Hematopoietic multipotent progenitor cell treated with erythropoietin and hydrocortisone succinate and interleukin-3 and kit ligand, for 8 days (in vitro differentiated cells): ENCODE measurements at regions not wholly inside any gene's neighbourhood (a gene's known extent, or its start where the extent isn't known, plus 50 kb on each side); places are given as distances from the start of the nearest gene placed in this dataset.

Source experiments
- DNase-seq: peaks from one replicate; pipeline ENCODE4 v3.0.0-alpha.2; 2015

DNA sequence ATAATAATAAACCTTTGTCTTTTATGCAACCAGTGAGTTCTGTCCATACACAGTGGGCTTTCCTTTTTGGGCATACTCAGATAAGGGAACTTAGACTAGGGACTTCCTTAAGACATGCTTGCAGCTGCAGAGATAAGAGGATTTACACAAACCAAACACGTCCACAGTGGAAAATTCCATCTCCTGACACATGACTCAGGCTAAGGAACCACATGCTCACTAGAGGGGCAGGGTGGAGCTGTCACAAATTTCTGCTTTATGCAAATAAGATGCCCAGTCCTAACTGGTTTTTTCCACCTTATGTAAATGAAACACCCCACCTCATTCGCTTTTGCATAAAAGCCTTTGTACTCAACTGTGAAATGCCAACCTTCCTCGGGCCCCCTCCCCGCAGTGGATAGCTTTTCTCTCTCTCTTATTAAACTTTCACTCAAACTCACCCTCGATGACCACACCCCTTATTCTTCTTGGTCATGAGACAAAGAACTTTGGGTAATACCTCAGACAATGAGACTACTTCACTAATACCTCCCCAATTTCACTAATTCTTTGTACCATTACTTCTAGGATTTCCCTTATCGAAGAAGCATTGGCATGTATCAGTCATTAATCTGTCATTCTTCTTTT, 170.3 kb upstream of the FTMT start:
- DNase-seq: peak; percentile 81

DNA sequence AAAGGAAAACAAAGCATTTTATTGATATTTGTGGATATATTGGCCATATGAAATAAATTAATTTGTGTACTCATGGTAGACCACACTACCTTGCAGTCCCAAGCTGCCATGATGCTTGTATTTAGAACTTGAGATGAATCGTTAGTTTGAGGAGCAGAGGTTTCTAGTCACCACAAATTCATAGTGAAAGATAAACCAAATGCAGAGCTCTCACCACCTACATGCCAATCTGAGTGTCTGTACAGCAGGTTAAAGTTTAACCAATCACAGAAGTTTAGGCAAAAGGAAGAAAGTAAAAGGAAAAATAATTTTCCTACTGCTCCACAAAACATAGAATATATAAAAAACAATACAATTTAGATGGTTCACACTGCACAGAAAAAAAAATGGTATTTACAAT, 163.6 kb upstream of the FTMT start:
- no peak for DNase-seq

DNA sequence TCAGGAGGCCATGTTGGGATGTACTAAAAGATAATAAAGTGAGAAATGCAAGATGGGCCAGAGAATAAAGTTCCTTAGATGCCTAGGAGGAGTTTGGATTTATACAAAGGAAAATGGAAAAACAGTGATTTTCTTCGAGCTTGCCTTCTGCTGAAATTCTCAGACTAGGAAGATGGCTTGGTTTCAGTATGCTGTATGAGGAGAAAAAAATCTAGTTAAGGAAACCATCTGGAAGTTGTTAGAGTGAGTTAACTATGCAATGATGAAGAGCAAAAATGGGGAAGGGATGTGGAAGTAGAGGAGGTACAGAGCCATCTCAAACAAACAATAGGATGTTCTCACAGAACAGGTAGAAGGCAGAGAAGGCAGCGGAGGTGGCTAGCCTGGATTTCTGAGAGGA, 162.9 kb upstream of the FTMT start:
- no peak for DNase-seq

DNA sequence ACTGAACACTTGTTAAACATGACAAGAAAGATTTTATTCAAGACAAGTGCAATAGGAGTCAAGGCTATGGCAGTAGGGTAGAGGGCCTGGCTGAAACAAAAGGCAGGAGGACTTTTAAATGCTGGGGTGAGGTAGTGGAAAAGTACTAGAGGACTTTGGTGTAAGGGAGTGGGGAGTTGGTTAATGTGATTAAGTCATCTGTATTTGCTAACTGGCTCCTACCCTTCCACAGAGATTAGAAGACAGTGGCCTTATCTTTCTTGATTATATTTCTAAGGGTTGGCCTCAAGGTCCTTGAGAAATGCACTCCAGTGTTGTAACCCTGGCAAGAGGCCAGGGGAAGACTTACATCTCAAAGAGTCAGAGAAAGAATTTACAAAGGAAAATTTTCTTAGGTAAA, 160.2 kb upstream of the FTMT start:
- peak; percentile 88 for DNase-seq

DNA sequence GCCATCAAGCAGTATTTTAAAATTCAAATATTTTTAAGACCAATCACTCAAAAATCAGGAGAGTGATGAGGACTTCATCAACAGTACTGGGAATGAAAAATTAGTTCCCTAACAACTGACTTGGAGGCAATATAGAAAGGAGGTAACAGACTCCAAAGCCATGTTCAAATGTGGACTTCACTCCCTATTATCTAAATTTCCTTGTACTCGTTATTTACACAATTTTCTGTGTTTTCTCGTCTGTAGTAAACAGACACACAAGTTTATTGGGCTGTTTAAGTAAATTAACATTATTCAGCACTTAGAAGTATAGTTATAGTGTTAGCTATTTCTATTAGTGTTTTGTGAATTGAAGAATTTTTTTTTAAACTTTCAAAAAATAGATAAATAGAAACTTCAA, 159.5 kb upstream of the FTMT start:
- no peak for DNase-seq

DNA sequence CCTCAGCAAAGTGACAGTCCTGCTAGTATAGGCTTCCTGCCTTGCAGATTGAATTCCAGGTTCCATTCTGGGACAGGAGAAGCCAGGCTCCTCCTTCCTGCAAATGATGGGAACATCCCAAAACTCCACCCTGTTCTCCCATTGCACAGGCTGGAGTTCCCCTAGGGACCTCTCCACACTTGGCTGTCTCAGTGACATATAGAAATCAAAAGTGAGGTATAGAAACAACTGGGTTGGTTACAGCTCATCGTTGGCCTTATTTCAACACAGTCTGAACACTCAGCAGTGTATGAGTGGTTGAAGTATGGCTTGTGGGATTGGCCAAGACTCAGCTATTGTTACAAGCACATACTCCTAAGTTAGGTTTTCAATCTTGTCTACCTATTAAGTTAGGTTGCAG, 157.8 kb upstream of the FTMT start:
- no peak for DNase-seq

DNA sequence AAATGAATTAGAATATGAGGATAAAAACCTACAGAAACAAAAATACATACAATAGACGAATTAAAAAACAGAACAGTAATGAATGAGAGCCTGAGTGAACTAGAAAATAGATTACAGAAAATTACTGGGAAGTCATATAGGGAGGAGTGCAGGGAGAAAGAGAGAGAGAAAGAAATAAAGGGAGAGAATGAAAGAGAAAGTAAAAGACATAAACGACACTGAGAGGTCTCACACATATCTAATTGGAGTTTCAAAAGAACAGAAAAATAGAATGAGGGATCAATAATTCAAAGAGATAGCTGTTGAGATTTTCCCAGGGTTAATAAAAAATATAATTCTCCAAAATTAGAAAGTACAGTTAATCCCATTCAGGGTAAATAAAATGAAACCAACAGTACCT, 156.4 kb upstream of the FTMT start:
- no peak for DNase-seq

DNA sequence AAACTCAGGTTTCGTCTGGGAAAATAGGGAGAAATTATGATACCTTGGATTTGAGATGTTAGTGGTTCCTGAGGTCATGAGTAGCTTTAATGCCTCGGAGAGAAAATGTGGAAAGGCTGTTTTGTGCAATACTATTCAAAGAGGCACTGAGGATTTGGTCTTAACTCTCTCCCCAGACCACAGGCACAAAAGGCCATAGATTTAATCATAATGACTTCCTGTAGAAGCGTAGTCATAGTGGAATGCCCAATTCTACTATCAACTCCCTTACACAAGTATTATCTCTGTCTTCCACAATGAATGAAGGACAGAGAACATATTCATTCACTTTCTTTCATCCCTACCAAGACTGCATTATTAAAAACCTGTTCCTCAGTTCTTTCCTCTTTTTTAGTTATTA, 153.0 kb upstream of the FTMT start:
- peak; percentile 48 for DNase-seq

DNA sequence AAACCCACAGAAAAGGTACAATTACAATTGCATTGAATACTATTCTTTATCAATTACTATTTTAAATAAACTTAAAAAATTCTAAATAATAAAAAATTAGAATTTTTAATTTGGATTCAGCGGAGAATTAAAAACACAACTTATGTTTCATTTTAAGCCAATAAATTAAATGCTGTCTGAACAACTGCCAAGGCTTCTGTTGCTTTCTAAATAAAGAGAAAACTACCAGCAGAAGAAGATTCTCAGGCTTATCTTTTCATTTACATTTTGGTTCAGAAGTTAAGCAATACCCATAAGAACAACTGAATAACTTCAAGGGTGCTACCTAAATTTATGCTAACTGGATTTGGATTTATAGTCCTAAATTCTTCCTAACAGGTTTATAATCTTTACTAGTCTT, 150.0 kb upstream of the FTMT start:
- DNase-seq: no peak

DNA sequence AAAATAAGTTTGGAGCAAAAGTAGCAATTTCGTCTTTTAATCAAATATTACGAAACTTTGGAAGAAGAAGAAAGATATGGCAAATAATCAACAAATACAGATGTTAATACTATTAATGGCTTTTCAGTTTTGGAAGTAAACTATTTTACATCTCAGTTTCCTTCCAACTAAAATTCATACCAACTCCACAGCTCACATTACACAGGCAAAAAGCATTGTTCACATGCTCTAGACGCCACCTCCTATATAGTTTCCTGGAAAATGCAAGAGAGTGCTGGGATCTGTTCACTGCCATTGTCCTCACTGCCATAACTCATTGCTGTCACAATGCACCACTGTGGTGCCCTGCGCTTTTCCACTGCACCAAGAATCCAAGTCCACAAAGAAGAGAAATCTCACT, 149.0 kb upstream of the FTMT start:
- DNase-seq: no peak

DNA sequence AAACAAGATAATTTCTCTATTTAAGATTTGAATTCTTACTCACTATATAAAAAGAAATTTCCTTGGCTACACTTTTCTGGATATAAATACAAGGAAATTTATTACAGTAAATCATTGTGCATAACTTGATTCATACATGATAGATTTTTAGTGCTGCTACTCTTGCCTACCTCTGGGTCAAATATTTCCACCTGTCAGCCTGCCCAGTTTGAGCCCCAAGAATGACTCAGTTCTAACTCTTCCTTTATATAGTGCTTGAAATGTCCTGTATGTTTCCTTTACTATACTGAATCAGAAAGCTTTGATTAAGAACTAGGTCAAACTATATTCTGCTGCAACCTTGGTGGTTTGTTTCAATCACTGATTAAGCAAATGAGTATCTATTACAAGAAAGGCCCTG, 147.4 kb upstream of the FTMT start:
- DNase-seq: no peak

DNA sequence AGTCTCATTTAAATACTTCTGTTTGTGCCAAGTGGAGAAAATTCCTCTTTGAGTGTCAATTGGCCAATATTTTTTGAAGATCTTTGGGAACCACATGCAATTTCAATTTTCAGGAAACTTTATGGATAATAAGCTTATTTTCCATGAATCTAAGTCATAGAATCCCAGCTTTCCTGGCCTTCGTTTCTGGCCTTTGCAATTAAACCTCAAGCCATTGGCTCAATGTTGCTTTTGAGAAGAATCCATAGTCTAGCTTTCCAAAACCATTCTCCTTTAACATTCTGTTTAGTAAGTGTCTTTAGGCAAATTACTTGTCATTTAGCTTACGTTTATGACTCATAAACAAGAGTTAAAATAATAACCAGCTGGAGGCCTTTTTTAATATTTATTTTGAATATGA, 145.0 kb upstream of the FTMT start:
- DNase-seq: no peak

DNA sequence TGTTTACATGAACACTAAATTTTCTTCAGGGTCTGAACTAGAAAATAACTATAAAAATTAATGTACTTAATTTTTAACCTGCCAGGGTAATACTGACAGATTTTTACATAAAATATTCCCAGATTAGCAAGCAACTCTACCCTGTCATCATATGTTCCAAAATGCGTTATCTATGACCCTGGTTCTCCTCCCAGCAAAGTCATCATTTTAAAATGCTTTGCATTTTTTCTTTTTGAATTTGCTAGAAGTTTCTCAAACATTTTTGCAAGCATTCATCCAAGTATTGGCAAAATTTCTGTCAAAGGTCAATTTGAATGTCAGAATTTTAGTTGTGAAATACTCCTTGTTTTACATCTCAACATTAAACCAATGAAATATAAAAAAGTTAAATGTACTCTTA, 144.5 kb upstream of the FTMT start:
- no peak for DNase-seq

DNA sequence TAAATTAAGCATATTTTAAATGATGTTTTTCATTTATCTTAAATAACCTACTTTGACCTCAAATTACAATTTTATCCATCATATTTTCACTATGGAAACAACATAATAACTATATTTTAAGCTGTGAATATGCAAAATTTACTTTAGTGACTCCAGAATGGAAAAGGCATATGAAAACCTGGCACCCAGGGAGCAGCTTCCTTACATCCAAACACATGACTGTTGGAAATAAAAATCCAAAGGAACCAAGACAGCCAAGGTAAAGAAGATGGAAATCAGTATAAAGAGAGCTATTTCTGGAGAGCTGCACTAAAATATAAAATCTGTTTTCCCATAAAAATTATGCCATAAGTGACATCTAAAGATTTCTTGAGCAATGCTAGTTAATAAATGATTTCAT, 140.3 kb upstream of the FTMT start:
- no peak for DNase-seq

DNA sequence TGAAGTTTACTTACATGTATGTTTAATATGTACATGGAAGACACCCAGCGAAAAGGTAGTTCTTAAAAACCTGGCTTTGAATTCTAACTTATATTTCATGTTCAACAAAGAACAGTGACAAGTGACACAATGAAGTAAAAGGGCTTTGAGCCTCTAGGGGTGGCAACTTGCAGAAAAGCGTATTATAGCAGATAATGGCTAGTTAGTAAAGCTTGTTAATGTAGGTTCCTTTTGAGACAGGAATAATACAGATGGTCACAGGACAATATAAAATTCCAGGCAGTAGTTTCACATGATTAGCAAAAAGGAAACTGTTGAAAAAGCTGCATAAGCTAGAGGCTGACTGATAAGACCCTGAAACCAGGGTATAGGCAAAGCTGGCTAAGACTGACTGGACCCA, 132.4 kb upstream of the FTMT start:
- no peak for DNase-seq

DNA sequence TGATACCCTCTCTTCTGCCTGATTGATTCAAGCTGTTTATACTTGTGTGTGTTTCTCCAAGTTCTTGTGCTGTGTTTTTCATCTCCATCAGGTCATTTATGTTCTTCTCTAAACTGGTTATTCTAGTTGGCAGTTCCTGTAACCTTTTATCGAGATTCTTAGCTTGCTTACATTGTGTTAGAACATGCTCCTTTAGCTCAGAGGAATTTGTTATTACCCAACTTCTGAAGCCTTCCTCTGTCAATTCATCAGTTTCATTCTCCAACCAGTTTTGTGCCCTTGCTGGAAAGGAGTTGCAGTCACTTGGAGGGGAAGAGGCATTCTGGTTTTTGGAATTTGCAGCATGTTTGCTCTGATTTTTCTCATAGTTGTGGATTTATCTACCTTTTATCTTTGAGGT, 126.2 kb upstream of the FTMT start:
- no peak for DNase-seq

DNA sequence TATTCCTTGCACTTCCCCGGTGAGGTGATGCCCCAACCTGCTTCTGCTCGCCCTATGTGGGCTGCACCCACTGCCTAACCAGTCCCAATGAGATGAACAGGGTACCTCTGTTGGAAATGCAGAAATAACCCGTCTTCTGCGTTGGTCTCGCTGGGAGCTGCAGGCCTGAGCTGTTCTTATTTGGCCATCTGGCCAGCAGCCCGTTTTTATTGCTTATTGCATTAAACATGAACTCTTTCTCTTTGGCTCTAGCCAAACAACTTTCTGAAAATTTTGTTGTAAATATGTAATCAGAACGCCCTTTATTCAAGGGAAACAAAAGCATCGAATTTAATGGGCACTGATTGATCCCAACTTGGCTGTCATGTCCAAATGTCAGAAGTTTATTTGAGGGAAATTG, 124.7 kb upstream of the FTMT start:
- no peak for DNase-seq

DNA sequence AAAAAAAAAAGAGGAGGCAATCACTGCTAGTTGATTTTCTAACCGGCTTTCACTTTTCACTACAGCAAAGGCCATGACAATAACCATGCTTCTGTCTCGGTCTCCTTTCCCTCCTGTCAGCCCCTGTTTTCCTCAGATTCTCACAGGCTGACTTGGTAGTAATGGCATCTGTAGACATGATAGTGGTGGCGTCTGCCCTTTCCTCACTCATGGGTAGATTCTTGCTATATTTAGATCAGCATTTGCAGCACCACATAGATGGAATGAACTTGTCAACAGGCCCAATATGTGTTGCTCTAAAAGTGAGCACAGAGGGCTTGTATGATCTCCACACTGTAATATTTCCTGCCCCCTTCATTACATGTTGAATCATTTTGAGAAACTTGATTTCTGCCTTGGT, 120.3 kb upstream of the FTMT start:
- DNase-seq: no peak

DNA sequence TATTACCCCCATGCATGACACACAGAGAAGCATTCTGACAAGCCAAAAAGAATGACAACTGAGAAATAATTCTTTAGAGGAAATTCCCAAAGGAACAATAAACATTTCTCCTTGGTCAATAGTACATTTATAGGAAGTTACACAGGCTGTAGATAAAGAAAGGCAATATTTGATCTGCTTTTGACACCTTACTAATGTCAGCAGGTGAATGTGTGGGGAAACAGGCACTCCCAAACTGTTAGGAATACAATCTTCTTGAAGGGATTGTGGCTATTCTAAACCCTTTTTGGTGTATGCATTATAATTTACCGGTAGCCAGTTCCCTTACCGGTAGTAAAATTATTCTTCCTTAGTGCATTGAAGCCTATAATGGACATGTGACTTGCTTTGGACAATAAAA, 116.1 kb upstream of the FTMT start:
- DNase-seq: no peak

DNA sequence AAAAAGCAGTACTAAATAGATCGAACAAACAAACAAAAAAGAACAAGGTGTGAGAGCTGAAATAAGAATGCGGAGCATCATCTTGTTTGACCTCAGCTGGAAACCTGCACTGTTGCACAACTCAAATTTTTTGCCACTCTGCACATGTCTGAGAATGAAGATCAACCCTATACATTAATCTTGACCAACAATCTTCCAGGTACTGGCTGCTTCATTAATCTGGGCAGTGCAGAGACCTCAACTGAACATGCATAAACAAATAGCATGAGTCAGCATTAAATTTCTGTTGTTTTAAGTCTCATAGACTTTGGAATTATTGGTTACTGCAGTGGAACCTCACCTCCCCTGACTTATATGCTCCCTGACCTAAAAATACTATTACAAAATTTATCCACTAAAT, 114.6 kb upstream of the FTMT start:
- DNase-seq: peak; percentile 50

DNA sequence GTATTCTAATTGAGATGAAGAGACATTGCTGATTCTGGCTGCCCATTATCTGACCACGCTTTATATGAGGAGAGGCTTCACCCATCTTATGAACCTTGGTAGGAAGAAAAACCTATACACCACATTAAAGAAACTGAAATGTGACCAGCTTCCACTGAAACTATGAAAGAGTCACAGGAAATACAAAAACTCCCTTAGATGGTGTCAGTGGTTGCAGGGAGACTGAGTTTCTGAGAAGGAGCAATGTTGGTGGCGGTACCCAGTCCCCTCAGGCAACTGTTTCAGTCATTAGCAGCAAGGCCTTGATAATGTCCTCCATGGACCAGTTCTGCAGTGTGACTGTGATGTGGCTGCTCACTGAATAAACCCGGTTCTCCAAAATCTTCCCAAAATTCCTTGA, 110.5 kb upstream of the FTMT start:
- no peak for DNase-seq

DNA sequence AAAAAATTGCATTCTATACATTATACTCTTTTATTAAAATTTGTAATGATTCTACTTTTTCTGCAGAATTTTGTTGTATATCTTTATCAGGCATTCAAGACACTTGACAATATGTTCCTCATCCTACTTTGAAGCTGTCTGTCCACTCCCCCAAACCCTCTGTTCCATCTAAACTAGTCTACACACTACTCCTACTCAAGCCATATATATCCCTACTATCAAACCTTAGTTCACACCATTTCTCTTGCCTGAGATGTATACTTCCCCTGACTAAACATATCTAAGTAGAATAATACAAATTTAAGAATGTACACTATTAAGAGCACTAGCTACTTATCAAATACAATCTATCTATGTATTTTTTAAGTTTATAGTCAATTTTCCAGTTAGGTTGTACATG, 107.1 kb upstream of the FTMT start:
- no peak for DNase-seq

DNA sequence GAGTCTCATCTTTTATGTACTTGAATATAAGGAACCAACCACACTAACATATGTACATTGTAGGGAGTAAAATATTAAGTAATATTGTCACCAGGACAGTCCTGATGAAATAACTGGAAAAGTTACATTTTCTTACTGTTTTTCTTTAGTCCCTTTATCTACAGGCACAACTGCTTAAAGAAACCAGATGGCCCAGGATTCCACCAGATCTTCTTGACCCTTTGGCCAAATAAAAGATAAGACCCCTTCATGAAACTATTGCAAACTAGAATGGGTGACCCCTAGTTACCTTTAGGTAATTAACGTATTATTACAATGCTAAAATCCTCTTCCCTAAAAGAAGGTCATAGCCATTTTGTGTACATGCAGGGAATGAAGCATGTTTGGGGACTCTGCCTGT, 106.3 kb upstream of the FTMT start:
- peak; percentile 31 for DNase-seq

DNA sequence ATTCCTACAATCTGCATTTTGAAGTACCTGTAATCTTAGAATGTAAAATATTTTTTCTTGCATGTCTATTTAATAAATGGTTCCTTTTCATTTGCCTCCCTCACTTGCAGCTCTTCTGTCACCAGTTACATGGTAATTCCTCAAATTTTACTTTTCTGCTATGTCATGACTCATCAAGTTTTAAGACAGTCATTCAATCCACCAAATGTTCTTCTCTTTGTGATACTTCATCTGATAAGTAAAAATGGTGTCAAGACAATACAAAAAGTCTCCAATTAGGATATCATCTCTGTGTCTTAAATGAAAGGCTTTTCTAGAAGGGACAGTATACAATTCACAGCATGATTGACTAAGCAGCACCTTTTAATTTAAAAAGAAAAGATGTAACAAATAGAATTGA, 104.9 kb upstream of the FTMT start:
- peak; percentile 23 for DNase-seq

DNA sequence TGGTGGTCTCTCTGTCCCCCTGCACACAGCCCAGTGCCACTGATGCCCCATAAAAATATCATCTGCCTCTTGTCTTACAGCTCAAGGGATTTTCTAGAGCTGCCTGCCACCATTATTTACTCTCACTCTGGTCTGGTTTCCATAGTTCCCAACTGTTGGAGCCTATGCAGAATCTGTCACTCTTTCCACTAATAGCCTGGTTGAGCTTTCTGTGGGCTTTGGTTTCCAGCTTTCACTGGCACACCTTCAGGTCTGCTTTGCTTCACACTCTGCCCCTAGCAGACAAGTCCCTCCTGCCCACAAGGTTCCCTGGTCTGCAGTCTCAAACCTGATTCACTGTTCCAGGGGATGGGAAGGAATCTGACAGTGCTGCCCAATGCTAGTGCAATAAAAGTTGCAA, 103.0 kb upstream of the FTMT start:
- no peak for DNase-seq

DNA sequence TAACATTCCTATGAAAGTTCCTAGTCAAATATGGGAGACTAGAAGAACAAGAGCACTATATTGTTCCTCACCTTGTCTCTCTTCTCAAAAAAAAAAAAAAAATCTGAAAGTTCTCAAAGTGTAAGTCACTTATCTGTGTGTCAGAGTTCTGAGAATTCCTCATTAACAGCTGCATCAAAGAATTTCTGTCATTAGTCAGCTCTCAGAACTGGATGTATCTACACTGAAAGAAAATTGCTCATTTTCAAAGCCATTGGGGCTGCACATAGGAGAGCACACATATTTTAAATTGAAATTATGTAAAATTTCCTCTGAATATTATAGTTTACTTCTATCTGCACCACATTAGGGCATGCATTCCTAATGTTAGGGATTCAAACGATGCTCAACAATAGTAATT, 99.5 kb upstream of the FTMT start:
- no peak for DNase-seq
